NCI-H748 (cell line): ENCODE measurements at regions not wholly inside any gene's neighbourhood (a gene's known extent, or its start where the extent isn't known, plus 50 kb on each side); places are given as distances from the start of the nearest gene placed in this dataset.
A peak's percentile ranks its signal among the peaks of the same experiment; 100 is the strongest.

Source experiments
- DNase-seq: peaks from one replicate; lab custom pipeline; 2025; ENCODE audit not compliant: unreplicated experiment; lab: John Stamatoyannopoulos, UW

GRCh38 chr11:15378941-15379340, 264.2 kb downstream of the INSC start:
- DNase-seq = no peak

- DNase-seq = no peak
Observed at GRCh38 chr11:15379483-15379882, 264.8 kb downstream of the INSC start.

GRCh38 chr11:15390857-15391256, 276.1 kb downstream of the INSC start:
- no peak for DNase-seq

- DNase-seq = no peak
Observed at GRCh38 chr11:15396778-15397177, 282.1 kb downstream of the INSC start.

DNA sequence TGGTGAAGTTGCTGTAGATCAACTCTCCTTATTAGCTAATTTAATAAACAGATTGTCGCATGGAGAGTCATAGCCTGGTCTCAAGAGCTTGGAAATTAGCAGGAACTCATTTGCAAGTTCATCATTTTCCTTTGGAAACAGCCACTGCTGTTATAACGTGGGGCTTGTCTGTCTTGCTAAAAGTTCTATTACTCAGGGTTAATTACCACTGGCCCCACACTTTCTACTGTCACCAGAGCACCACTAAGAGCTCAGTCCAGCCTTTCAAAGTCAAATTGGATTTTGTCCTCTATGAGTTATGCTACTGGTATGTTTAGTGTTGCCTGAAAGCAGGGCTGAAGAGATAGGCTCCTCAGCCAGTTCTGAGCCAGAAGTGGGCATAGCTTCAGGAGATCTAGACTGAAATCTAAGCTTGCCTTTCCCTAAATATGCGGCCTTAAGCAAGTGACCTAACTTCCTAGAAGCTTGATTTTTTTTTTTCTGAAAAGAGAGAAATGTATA, 292.2 kb downstream of the INSC start:
- no peak for DNase-seq

DNA sequence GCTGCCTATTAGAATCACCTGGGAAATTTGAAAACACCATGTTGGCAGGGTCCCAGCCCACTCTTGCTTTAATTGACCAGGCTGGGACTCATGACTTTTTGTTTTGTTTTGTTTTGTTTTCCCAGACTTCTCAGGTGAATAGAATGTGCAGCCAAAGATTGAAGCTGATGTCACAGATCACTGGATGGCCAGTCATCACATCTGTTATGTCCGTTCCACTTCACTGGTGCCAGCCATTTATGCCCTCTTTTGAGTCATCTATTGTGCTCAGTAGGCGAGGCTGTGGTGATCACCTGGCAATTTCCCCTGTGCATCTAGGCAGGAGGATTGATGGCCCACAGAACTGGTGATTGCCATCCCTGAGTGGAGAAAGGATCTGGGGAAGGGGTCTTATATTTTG, 297.3 kb downstream of the INSC start:
- peak; percentile 98 for DNase-seq

DNA sequence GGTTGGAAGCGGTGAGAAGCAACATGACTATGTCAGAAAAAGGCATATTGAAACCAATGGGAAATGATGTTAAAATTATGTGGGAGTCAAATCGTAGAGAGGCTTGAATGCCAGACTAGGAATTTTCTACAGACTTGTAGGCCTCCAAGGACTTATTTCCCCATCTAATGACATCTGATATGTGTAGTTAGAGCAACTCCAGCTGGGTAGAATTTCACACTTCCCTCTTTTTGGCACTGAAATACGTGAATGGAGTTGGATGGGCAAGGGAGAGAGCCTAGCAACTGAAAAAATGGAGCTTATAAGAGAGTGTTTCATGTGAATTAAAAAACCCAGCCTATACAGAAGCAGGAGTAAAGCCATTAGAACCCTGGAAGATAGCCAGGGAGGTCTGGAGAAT, 304.2 kb downstream of the INSC start:
- DNase-seq = no peak

DNA sequence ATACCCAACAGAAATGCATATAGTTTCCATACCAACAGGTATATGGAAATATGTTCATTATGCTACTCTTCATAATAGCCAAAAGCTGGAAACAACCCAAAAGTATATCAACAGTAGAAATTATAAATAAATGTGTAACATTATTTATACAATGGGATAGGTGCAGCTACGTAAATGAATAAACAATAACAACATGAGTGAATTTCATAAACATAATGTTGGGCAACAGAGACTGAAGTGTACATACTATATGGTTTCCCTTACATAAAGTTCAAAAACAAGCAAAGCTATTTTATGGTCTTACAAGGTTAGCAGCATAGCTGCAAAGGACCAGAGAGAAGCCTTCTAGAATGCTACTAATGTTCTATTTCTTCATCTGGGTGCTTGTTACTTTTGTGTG, 305.0 kb downstream of the INSC start:
- DNase-seq = no peak

- DNase-seq = no peak
Observed at GRCh38 chr11:15430381-15430780, 315.7 kb downstream of the INSC start.

DNA sequence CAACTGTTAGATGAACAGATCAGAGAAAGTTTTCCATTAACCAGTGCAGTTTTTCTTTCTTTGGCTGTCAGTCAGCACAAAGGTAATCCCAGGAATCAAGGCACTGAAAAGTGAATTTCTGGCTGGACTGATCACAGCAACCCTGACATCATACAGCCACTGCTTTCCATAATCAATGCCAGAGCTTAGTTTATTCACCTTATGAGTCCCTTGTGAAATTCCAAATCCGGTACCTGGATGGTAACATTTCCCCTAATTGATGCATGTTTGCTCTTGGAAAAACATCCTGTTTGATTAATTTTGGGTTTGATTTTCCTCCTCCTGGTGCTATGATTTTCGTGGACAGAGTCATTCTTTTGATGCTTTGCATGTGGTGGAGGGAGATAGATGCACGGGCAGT, 319.8 kb downstream of the INSC start:
- DNase-seq = no peak

DNA sequence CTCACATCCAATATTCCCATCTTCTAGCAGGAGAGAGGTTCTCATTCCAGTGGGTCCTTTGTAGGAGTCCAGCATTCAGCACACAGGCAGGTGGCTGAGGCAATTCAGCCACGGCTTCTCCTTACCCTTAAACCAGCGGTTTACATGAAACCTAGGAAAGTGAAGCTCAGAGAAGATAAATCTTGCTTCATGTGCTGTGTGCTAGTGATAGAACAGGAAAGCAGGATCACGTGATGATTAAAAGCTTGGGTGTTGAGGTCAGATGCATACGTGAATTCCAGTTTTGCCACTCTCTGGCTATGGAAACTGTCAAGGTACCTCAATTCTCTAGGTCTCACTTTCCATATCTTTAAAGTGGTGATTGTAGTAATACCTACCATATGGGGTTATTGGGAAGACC, 331.6 kb downstream of the INSC start:
- no peak for DNase-seq

DNA sequence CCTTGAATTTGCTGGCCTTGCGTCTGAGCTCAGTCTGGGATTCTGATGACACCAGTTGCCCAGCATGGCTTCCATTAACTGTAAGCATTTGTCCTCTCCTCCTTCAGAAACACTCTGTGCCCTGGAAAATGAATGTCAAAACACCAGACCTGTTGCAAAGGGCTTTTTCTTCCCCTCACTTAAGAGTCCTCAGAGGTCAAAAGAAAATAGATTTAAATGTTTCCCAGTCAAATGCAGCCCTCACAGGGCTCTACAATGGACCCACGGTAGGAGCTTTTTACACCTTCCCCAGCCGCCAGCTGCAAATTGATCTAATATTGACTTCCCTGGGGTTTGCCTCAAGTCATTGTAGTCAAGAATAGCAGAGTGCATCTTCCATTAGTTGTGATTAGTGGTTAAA, 332.2 kb downstream of the INSC start:
- no peak for DNase-seq

- DNase-seq = no peak
Observed at GRCh38 chr11:15451713-15452112, 337.0 kb downstream of the INSC start.

- no peak for DNase-seq
Observed at GRCh38 chr11:15453211-15453765, 338.6 kb downstream of the INSC start.

- no peak for DNase-seq
Observed at GRCh38 chr11:15468466-15468865, 353.7 kb downstream of the INSC start.

DNA sequence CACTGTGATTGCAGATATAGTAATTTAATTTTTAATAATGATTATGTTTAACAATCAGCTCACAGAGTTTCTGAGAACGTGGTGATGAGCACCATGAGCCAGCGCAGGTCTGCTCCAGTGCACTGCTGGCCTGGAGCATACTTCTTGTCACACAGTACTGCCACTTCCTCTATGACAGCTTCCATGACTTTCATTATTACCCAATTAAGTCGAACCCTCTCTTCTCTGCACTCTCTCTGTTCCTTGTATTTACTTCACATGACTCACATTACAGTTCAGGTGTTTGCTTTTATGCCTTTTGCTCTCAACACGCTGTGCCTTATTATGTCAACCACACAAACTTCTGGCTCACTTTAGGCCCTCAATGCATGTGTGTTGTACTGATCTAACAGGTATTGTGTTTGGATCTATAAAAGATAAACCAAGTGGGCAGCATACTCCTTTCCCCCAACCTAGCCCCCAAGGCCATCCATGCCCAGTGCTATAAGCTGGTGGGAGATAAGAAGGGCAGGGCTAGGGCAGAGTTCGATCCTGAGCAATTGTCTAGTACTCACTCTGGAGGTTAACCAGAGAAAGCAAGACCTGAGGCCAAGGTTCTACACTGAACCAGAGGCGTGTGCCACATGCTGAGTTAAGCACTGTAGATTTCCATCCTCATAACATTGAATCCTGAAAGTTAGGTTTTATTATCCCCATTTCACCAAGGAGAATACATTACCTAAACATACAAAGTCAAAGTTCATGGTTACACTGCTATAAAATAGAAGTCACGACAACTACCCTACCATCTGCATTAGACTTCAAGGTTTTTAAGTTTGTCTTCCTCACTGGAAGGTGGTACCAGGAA, 356.5 kb downstream of the INSC start:
- DNase-seq = peak; percentile 85

DNA sequence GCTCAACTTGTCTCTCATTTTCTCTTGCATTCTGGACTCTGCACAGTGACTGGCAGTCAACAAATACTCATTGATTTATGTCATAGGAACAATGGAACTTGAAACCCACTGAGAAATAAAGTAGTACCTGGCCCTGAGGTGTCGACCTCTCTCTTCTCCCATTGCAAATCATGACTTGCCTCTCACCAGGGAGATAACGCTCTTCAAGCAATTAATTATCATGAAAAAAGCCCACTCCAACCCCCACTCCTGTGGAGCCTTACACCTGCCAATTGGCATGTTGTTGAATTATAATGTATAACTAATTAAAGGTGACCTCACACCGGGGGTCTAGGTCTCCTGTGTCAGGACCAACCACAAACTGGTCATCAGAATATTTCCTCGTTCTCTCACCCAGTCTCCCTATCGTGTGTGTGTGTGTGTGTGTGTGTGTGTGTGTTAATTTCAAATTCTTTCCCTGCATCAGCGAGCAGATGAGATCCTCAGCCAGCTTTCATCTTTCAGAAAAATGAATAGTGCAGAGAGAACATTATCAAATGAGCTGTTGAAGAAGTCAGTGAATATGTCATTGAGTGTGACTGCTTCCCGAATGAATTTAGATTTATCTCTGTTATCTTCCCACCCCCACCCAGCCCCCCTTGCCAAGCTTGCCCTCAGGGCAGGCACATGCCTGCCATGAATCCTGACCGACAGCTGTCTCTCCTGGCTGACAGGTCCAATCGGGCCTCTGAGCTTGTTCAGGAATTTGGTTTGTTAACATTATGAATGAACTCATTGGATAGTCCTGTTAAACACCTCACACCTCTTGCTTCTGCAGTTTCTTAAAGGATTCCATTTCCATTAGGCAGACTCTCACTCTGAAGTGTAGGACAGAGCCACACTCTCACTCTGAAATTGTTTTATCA, 357.4 kb downstream of the INSC start:
- DNase-seq = peak; percentile 98

- no peak for DNase-seq
Observed at GRCh38 chr11:15473954-15474837, 359.5 kb downstream of the INSC start.

DNA sequence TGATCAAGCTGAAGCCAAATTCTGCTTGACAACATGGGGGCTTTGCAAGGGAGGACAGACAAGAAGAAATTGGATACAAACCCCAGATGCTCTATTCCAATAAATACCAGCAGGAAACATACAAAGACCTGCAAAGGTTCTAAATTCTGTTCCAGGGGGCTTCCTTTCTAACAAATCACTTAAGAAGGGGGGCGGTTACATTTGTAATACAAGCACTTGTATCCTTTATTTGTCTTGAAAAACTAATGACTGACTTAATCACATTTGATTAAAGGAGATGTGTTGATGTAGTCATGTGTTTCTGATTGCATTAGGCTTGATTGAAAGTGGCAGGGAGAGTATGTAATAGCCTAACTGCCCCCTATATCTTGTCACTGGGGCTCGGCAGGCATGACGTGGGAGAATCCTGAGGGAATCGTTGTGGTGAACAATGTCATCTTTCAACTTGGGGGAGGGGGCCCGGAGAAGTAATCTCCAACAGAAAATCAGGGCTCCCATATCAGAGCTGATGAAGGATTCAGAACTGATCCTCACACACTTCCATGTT, 361.7 kb downstream of the INSC start:
- DNase-seq = peak; percentile 15

DNA sequence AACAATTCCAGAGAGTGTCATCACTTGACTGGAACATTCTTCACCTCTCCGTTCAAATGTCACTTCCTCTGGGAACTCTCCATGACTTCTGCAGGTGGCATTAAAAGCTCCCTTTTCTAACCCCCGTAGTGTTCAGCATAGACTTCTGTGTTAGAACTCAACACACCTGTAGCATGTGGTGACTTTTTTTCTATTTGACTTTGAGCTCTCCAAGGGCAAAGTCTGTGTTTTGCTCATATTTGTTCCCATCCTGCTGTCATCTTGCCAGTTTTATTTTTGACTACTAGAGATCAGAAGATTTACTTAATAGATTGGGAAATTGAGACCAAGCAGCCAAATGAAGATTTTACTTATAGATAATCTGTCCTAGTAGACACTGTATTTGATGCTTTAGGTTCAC, 367.1 kb downstream of the INSC start:
- DNase-seq = no peak
